ENCODE measurements at regions not wholly inside any gene's neighbourhood (a gene's known extent, or its start where the extent isn't known, plus 50 kb on each side); places are given as distances from the start of the nearest gene placed in this dataset.

DNA sequence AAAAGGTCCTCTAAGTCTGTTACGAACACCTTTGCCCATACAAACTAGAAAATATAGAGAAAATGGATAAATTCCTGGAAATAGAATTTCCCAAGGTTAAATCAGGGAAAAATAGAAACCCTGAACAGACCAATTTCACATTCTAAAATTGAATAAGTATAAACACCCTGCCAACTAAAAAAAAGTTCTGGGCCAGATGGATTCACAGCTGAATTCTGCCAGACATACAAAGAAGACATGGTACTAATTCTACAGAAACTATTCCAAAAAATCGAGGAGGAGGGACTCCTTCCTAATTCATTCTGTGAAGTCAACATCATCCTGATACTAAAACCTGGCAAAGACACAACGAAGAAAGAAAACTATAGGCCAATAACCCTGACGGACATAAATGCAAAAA, 400.4 kb upstream of the SEMA3A start:
- TF ChIP-seq, protein P1, sequence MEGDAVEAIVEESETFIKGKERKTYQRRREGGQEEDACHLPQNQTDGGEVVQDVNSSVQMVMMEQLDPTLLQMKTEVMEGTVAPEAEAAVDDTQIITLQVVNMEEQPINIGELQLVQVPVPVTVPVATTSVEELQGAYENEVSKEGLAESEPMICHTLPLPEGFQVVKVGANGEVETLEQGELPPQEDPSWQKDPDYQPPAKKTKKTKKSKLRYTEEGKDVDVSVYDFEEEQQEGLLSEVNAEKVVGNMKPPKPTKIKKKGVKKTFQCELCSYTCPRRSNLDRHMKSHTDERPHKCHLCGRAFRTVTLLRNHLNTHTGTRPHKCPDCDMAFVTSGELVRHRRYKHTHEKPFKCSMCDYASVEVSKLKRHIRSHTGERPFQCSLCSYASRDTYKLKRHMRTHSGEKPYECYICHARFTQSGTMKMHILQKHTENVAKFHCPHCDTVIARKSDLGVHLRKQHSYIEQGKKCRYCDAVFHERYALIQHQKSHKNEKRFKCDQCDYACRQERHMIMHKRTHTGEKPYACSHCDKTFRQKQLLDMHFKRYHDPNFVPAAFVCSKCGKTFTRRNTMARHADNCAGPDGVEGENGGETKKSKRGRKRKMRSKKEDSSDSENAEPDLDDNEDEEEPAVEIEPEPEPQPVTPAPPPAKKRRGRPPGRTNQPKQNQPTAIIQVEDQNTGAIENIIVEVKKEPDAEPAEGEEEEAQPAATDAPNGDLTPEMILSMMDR (IDR thresholded peaks at IDR 0.05; ENCODE audit: control extremely low read depth, extremely low read depth, low read depth, missing control alignments), result no peak
- DNase-seq (ENCODE audit: extremely low spot score), result no peak
- CTCF ChIA-PET, result no interaction called here
- POLR2A ChIA-PET, result no interaction called here

DNA sequence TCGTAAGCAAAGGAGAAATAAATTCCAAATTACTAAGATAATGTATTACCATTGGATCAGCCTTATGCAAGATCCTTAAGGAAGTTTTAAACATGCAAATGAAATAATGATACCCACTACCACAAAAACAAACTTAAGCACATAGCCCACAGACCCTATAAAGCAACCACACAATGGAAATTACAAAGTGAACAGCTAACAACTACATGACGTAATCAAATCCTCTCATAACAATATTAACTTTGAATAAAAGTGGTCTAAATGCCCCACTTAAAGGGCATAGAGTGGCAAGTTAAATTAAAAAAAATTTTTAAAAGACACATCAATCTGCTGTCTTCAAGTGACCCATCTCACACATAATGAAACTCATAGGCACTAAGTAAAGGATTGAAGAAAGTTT, 397.3 kb upstream of the SEMA3A start:
- CTCF ChIA-PET, result no interaction called here
- POLR2A ChIA-PET, result no interaction called here
- TF ChIP-seq, protein P1 (IDR thresholded peaks at IDR 0.05; ENCODE audit: control extremely low read depth, extremely low read depth, low read depth, missing control alignments), result no peak
- no peak for DNase-seq (ENCODE audit: extremely low spot score)

DNA sequence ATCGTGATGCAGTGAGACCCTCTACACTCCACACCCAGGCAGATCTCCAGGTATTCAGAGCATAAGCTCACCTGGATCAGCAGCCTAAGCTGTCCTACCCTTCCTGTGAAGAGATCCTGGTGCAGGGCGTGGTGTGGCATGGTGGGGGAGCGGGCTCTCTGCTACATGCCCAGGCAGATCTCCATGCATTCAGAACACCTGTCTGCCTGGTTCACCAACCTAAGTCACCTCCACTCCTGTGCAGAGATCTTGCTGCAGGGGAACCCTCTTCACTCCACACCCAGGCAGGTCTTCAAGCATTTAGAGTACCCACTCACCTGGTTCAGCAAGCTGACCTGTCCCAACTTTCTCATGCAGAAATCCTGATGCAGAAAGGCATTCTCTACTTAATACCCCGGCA, 394.4 kb upstream of the SEMA3A start:
- CTCF ChIA-PET, result no interaction called here
- POLR2A ChIA-PET, result no interaction called here
- DNase-seq (ENCODE audit: extremely low spot score), result no peak

DNA sequence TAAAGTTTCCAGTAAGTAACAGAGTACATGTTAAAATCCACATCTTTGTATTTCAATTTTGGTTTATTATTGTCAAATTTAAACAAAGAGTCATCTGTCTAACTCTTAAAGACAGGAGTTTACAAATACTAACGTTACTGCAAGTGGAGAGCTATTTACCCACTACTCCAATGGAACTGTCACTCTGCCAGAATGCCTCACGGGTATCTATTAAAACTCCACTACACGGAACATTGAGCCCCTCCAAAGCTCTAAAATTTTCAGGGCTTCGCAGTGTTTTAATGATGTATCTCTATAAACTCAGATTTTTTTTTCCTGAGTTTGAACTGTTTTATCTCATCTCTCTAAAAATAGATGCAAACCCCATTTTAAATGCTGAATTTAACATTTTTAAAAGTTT, 388.7 kb upstream of the SEMA3A start:
- ChIA-PET POLR2A (no interaction called here), CTCF (no interaction called here)
- TF ChIP-seq, protein P1 (IDR thresholded peaks at IDR 0.05; ENCODE audit: control extremely low read depth, extremely low read depth, low read depth, missing control alignments), result no peak
- DNase-seq (ENCODE audit: extremely low spot score), result no peak

More for the DNA sequence above, 394.4 kb upstream of the SEMA3A start:
- TF ChIP-seq, protein P1 (IDR thresholded peaks at IDR 0.05; ENCODE audit: control extremely low read depth, extremely low read depth, low read depth, missing control alignments), result no peak

DNA sequence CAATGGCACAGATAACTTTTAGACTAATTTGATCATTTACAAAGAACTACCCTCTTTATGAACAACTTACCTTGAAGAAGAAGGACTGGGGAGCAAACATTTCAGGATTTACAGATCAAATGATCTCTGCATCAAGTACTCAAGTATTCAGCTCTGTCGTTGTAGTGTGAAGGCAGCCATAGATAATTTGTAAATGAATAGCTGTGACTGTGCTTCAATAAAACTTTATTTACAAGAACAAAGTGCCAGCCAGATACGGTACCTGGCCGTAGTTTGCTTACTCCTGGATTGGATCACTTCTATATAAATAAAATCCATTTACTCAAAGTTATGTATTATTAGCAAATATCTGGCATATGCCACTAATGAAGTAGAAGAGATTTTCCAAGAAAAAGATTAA, 388.2 kb upstream of the SEMA3A start:
- DNase-seq (ENCODE audit: extremely low spot score), result no peak
- POLR2A ChIA-PET, result no interaction called here
- TF ChIP-seq, protein P1 (IDR thresholded peaks at IDR 0.05; ENCODE audit: control extremely low read depth, extremely low read depth, low read depth, missing control alignments), result no peak
- CTCF ChIA-PET, result no interaction called here

DNA sequence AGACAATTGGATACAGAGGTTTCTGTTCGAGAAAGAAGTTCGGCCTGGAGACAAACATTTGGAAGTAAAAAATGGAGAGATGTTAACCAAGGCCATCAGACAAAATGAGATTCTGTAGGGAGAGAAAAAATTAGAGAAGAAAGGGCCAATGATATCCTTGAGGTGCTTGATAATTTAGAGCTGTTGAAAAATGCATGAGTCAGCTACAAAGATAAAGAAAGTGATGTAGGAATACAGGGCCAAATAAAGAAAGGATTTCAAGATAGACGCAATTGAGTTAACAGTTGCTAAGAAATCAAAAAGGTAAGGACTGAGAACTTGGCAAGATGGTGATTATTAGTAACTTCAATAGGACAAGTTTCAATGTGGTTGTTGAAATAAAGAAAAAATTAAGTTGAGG, 384.2 kb upstream of the SEMA3A start:
- no peak for DNase-seq (ENCODE audit: extremely low spot score)
- ChIA-PET CTCF (interaction anchor here (1.5 kb wide), 1 partner anchor 17 kb away, joined by 4 read pairs; no protein-coding TSS in a partner anchor), POLR2A (no interaction called here)
- TF ChIP-seq, protein P1 (IDR thresholded peaks at IDR 0.05; ENCODE audit: control extremely low read depth, extremely low read depth, low read depth, missing control alignments), result no peak

DNA sequence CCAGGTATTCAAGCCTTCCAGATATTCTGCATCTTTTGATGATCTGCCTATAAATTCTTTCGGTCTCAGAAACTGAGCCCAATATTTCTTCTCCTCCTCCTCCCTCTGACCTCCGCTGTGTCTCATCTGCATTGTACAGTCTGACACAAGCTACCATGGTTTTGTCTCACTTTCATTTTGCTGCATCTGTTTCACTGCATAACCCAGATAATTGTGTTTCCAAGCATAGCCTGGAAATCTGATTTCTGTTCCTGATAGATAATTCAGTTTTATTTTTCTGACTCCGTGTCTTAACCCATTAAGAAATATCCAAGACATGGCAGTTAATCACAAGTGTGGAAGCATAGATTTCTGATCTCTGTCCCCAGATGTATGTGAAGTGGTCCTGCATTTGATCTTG, 374.2 kb upstream of the SEMA3A start:
- POLR2A ChIA-PET, result no interaction called here
- DNase-seq (ENCODE audit: extremely low spot score), result no peak
- TF ChIP-seq, protein P1 (IDR thresholded peaks at IDR 0.05; ENCODE audit: control extremely low read depth, extremely low read depth, low read depth, missing control alignments), result no peak
- CTCF ChIA-PET, result no interaction called here

All from GM10248 (cell line).